Neural cell (in vitro differentiated cells): ENCODE measurements at regions not wholly inside any gene's neighbourhood (a gene's known extent, or its start where the extent isn't known, plus 50 kb on each side); places are given as distances from the start of the nearest gene placed in this dataset.

ENCODE experiments used
- H2AFZ ChIP-seq: fragments of 200-600, 300-800 bp; sonication (generic), shearing (Covaris generic); 2 replicates; pipeline ENCODE4 v1.6.0; 2014; ENCODE audit warnings: low read depth, mild to moderate bottlenecking, antibody characterized with exemption, low read length, moderate library complexity
- H3F3A ChIP-seq: fragments of 200-600 bp; shearing (Covaris generic); 2 replicates; pipeline ENCODE4 v1.6.1; 2016; ENCODE audit warnings: mild to moderate bottlenecking, moderate library complexity, mixed read lengths, antibody characterized with exemption, low read length; ENCODE audit not compliant: insufficient read depth, poor library complexity, severe bottlenecking
- H3K27ac ChIP-seq: fragments of 200-600, 300-800 bp; sonication (generic), shearing (Covaris generic); 2 replicates; pipeline ENCODE4 v1.5.1; 2014; ENCODE audit warnings: mild to moderate bottlenecking, low read length, moderate library complexity
- H3K27me3 ChIP-seq: fragments of 300-800, 200-600 bp; sonication (generic), shearing (Covaris generic); 2 replicates; pipeline ENCODE4 v1.6.0; 2014; ENCODE audit warnings: mild to moderate bottlenecking, low read depth, low read length, moderate library complexity; ENCODE audit not compliant: insufficient read depth
- H3K36me3 ChIP-seq: fragments of 300-800, 200-600 bp; sonication (generic), shearing (Covaris generic); 2 replicates; pipeline ENCODE4 v1.5.1; 2014; ENCODE audit warnings: mild to moderate bottlenecking, antibody characterized with exemption, low read length, moderate library complexity; ENCODE audit not compliant: insufficient read depth
- H3K4me2 ChIP-seq: fragments of 300-800, 200-600 bp; sonication (generic), shearing (Covaris generic); 2 replicates; pipeline ENCODE4 v1.6.0; 2014; ENCODE audit warnings: mild to moderate bottlenecking, low read length
- H3K4me3 ChIP-seq: fragments of 300-800, 200-600 bp; sonication (generic), shearing (Covaris generic); 2 replicates; pipeline ENCODE4 v1.5.1; 2014; ENCODE audit warnings: mild to moderate bottlenecking, low read length, moderate library complexity
- H3K79me2 ChIP-seq: fragments of 200-600 bp; shearing (Covaris generic); replicated peaks from 2 replicates; pipeline ENCODE4 v1.6.0; 2014; ENCODE audit warnings: mild to moderate bottlenecking, low read length, moderate library complexity; ENCODE audit not compliant: insufficient read depth
- H3K9ac ChIP-seq: fragments of 300-800, 200-600 bp; sonication (generic), shearing (Covaris generic); 2 replicates; pipeline ENCODE4 v1.6.1; 2016; ENCODE audit warnings: mild to moderate bottlenecking, low read length, mixed read lengths
- H3K9me2 ChIP-seq: fragments of 200-600 bp; shearing (Covaris generic); 2 replicates; pipeline ENCODE4 v1.6.1; 2016; ENCODE audit warnings: mild to moderate bottlenecking, low read length, mixed read lengths; ENCODE audit not compliant: insufficient read depth
- H3K9me3 ChIP-seq: fragments of 200-600, 300-800 bp; sonication (generic), shearing (Covaris generic); 2 replicates; pipeline ENCODE4 v1.6.1; 2016; ENCODE audit warnings: mild to moderate bottlenecking, mixed run types, low read length, moderate library complexity, mixed read lengths
- H4K20me1 ChIP-seq: fragments of 200-600 bp; shearing (Covaris generic); 2 replicates; pipeline ENCODE4 v1.6.1; 2016; ENCODE audit warnings: mild to moderate bottlenecking, mixed run types; ENCODE audit not compliant: insufficient read depth
- EP300 ChIP-seq: fragments of 450-650 bp; conservative IDR thresholded peaks from 2 replicates; pipeline ENCODE4 v1.6.1; 2014; ENCODE audit warnings: antibody characterized with exemption, mild to moderate bottlenecking, moderate library complexity; ENCODE audit not compliant: poor library complexity, severe bottlenecking
- EZH2 ChIP-seq: fragments of 200-600, 300-800 bp; shearing (Covaris generic), sonication (generic); IDR thresholded peaks from 2 replicates; pipeline ENCODE4 v1.6.1; 2014; ENCODE audit warnings: antibody characterized with exemption, low read length, borderline replicate concordance, mild to moderate bottlenecking; ENCODE audit not compliant: insufficient read depth, poor library complexity, severe bottlenecking
- MXI1 ChIP-seq: fragments of 450-650 bp; conservative IDR thresholded peaks from 2 replicates; pipeline ENCODE4 v1.6.1; 2014; ENCODE audit warnings: antibody characterized with exemption, mild to moderate bottlenecking; ENCODE audit not compliant: poor library complexity, severe bottlenecking
- POLR2AphosphoS5 ChIP-seq: IDR thresholded peaks from 2 replicates; pipeline ENCODE4 v1.6.1; 2012
- RAD21 ChIP-seq: fragments of 450-650 bp; conservative IDR thresholded peaks from 2 replicates; pipeline ENCODE4 v1.6.1; 2014; ENCODE audit warnings: antibody characterized with exemption, mild to moderate bottlenecking, moderate library complexity
- SMC3 ChIP-seq: fragments of 450-650 bp; conservative IDR thresholded peaks from 2 replicates; pipeline ENCODE4 v1.6.1; 2014; ENCODE audit warnings: antibody characterized with exemption, mild to moderate bottlenecking, moderate library complexity; ENCODE audit not compliant: poor library complexity
- TAF1 ChIP-seq: IDR thresholded peaks from 2 replicates; pipeline ENCODE4 v1.6.1; 2012; ENCODE audit warnings: low read depth
- TF ChIP-seq, protein P1 (sequence below): fragments of 450-650 bp; IDR thresholded peaks from 2 replicates; pipeline ENCODE4 v1.5.1; 2014; ENCODE audit warnings: antibody characterized with exemption, mild to moderate bottlenecking, moderate library complexity; ENCODE audit not compliant: poor library complexity, severe bottlenecking
- TF ChIP-seq, protein P2 (sequence below): IDR thresholded peaks from 2 replicates; pipeline ENCODE4 v1.6.1; 2012; ENCODE audit warnings: borderline replicate concordance

DNA sequence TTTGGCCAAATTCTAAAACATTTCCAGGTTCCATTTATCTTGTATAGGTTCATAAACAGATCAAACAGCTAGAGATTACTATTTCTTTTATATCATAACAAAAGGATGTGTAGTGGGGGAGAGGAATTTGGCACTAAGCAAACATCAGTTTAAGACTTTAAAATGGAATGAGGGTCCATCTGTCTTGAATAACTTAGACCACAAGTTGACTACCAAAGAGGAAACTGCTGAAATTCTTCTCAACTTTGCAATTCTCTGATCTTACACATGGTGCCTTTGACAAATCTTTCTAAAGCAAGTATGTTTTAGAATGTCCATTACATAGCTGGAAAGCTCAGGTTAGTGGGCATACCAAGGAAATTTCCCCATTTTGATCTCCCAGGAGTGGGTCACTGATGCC is 140.5 kb upstream of the ADAMTS9 start:
- H3F3A ChIP-seq, result no peaks in the 10 kb centered on the region
- TF ChIP-seq POLR2AphosphoS5 (no peak), TAF1 (no peak), EP300 (no peak), SMC3 (no peak), RAD21 (no peak), EZH2 (no peak), MXI1 (no peak)
- TF ChIP-seq, protein P1, sequence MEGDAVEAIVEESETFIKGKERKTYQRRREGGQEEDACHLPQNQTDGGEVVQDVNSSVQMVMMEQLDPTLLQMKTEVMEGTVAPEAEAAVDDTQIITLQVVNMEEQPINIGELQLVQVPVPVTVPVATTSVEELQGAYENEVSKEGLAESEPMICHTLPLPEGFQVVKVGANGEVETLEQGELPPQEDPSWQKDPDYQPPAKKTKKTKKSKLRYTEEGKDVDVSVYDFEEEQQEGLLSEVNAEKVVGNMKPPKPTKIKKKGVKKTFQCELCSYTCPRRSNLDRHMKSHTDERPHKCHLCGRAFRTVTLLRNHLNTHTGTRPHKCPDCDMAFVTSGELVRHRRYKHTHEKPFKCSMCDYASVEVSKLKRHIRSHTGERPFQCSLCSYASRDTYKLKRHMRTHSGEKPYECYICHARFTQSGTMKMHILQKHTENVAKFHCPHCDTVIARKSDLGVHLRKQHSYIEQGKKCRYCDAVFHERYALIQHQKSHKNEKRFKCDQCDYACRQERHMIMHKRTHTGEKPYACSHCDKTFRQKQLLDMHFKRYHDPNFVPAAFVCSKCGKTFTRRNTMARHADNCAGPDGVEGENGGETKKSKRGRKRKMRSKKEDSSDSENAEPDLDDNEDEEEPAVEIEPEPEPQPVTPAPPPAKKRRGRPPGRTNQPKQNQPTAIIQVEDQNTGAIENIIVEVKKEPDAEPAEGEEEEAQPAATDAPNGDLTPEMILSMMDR, result no peak
- TF ChIP-seq, protein P2, sequence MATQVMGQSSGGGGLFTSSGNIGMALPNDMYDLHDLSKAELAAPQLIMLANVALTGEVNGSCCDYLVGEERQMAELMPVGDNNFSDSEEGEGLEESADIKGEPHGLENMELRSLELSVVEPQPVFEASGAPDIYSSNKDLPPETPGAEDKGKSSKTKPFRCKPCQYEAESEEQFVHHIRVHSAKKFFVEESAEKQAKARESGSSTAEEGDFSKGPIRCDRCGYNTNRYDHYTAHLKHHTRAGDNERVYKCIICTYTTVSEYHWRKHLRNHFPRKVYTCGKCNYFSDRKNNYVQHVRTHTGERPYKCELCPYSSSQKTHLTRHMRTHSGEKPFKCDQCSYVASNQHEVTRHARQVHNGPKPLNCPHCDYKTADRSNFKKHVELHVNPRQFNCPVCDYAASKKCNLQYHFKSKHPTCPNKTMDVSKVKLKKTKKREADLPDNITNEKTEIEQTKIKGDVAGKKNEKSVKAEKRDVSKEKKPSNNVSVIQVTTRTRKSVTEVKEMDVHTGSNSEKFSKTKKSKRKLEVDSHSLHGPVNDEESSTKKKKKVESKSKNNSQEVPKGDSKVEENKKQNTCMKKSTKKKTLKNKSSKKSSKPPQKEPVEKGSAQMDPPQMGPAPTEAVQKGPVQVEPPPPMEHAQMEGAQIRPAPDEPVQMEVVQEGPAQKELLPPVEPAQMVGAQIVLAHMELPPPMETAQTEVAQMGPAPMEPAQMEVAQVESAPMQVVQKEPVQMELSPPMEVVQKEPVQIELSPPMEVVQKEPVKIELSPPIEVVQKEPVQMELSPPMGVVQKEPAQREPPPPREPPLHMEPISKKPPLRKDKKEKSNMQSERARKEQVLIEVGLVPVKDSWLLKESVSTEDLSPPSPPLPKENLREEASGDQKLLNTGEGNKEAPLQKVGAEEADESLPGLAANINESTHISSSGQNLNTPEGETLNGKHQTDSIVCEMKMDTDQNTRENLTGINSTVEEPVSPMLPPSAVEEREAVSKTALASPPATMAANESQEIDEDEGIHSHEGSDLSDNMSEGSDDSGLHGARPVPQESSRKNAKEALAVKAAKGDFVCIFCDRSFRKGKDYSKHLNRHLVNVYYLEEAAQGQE, result no peak
- H3K79me2 ChIP-seq, result no peaks in the 10 kb centered on the region
- no peak overlapping the region for H3K27ac ChIP-seq
- H3K9me2 ChIP-seq, result no peaks in the 10 kb centered on the region
- H3K4me3 ChIP-seq, result no peak overlapping the region
- H4K20me1 ChIP-seq, result no peaks in the 10 kb centered on the region
- no peak overlapping the region for H3K9ac ChIP-seq
- no peaks in the 10 kb centered on the region for H3K9me3 ChIP-seq
- H3K4me2 ChIP-seq, result no peak overlapping the region
- no peak overlapping the region for H2AFZ ChIP-seq
- no peaks in the 10 kb centered on the region for H3K27me3 ChIP-seq
- no peaks in the 10 kb centered on the region for H3K36me3 ChIP-seq

DNA sequence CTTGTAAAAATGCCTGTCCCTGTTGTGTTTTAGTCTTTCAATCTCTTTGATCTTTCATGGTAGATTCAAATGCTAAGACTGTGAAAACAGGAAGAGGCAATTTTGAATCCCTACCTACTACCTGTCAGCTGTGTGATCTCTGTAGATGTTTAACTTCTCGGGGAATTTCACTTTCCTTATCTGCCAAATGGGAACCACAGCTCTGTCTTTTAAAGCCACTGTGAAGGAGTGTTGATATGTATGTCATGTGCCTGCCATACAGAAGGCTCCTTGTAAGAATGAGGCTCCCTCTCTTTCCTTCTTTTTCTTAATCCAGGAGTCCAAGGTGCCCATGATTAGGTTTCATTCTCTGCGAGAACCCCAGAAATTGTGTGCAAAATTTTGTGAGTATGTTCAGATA is 139.6 kb upstream of the ADAMTS9 start:
- TF ChIP-seq RAD21 (no peak), POLR2AphosphoS5 (no peak), EZH2 (no peak), SMC3 (no peak)
- no peak overlapping the region for H3K4me2 ChIP-seq
- H3F3A ChIP-seq, result no peaks in the 10 kb centered on the region
- no peak overlapping the region for H3K27ac ChIP-seq
- H3K4me3 ChIP-seq, result no peak overlapping the region
- H3K9ac ChIP-seq, result no peak overlapping the region
- H3K9me3 ChIP-seq, result no peaks in the 10 kb centered on the region
- H3K27me3 ChIP-seq, result no peaks in the 10 kb centered on the region
- H2AFZ ChIP-seq, result no peak overlapping the region
- H4K20me1 ChIP-seq, result no peaks in the 10 kb centered on the region
- no peaks in the 10 kb centered on the region for H3K36me3 ChIP-seq
- H3K9me2 ChIP-seq, result no peaks in the 10 kb centered on the region
- no peaks in the 10 kb centered on the region for H3K79me2 ChIP-seq

DNA sequence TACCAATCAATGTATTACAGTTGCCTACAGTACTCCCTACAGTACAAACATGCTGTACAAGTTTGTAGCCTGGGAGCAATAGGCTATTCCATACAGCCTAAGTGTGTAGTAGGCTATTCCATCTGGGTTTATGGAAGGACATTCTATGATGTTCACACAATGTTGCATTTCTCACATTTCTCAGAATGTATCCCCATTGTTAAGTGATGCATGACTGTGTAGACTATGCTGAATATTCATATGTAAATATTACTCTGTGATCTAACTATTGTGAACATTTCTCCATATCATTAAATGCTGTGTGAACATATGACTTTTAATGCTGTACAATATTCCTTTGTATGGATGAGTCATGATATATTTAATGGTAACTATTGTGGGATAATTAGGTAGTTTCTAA is 139.2 kb upstream of the ADAMTS9 start:
- Histone ChIP-seq H3K36me3 (no peaks in the 10 kb centered on the region), H3K4me2 (no peak overlapping the region), H3K27ac (no peak overlapping the region), H4K20me1 (no peaks in the 10 kb centered on the region), H3K9me2 (no peaks in the 10 kb centered on the region), H3K9ac (no peak overlapping the region), H2AFZ (no peak overlapping the region), H3F3A (no peaks in the 10 kb centered on the region), H3K27me3 (no peaks in the 10 kb centered on the region), H3K4me3 (no peak overlapping the region), H3K9me3 (no peaks in the 10 kb centered on the region), H3K79me2 (no peaks in the 10 kb centered on the region)
- TF ChIP-seq POLR2AphosphoS5, result no peak
- no peak for TF ChIP-seq EZH2
